PC-3 (cell line): ENCODE measurements at regions not wholly inside any gene's neighbourhood (a gene's known extent, or its start where the extent isn't known, plus 50 kb on each side); places are given as distances from the start of the nearest gene placed in this dataset.

ENCODE experiments used
- EZH2 ChIP-seq: fragments of 300-600 bp; sonication (generic); IDR thresholded peaks from one replicate; pipeline ENCODE4 v1.6.1; 2017; ENCODE audit warnings: antibody characterized with exemption, mild to moderate bottlenecking, low read length; ENCODE audit not compliant: unreplicated experiment
- EZH2phosphoT487 ChIP-seq: fragments of 300-600 bp; sonication (generic); IDR thresholded peaks from 2 replicates; pipeline ENCODE4 v1.6.1; 2018; ENCODE audit warnings: mild to moderate bottlenecking, antibody characterized with exemption, low read length, borderline replicate concordance
- TF ChIP-seq, protein P1 (sequence below): fragments of 300-600 bp; sonication (generic); conservative IDR thresholded peaks from 2 replicates; pipeline ENCODE4 v1.5.1; 2017; ENCODE audit warnings: antibody characterized with exemption, low read depth, mild to moderate bottlenecking, low read length

DNA sequence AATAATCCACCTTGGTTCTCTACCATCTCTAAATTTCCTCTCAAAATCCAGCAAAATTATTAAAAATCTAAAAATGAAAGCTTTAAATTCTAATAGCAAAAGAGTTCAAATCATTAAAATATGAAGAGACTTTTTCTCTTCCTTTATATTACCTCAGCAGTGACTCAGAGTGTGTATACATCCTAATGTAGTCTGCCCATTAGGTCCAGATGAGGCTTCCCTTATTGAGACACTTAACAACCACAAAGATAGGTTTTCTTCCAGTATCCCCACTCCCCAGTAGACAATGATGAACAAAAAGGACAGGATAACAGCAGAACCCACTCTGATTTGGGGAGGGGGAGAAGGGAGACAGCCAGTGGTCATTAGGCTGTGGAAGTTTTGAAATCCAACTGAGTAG, 61.5 kb upstream of the DCBLD2 start:
- TF ChIP-seq, protein P1, sequence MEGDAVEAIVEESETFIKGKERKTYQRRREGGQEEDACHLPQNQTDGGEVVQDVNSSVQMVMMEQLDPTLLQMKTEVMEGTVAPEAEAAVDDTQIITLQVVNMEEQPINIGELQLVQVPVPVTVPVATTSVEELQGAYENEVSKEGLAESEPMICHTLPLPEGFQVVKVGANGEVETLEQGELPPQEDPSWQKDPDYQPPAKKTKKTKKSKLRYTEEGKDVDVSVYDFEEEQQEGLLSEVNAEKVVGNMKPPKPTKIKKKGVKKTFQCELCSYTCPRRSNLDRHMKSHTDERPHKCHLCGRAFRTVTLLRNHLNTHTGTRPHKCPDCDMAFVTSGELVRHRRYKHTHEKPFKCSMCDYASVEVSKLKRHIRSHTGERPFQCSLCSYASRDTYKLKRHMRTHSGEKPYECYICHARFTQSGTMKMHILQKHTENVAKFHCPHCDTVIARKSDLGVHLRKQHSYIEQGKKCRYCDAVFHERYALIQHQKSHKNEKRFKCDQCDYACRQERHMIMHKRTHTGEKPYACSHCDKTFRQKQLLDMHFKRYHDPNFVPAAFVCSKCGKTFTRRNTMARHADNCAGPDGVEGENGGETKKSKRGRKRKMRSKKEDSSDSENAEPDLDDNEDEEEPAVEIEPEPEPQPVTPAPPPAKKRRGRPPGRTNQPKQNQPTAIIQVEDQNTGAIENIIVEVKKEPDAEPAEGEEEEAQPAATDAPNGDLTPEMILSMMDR: no peak
- TF ChIP-seq EZH2 (no peak), EZH2phosphoT487 (no peak)
